Testis (tissue), 2 donors: ENCODE measurements at regions not wholly inside any gene's neighbourhood (a gene's known extent, or its start where the extent isn't known, plus 50 kb on each side); places are given as distances from the start of the nearest gene placed in this dataset.

Experiments used
- DNase-seq: peaks from one replicate; pipeline ENCODE4 v3.0.0-alpha.2; 2019
- H3K27ac ChIP-seq, 2 donors: fragments of 200-600 bp; sonication (generic); one replicate each; pipeline ENCODE4 v1.5.1; 2019
- H3K27me3 ChIP-seq: fragments of 200-600 bp; sonication (generic); one replicate; pipeline ENCODE4 v1.5.1; 2019
- H3K36me3 ChIP-seq: fragments of 200-600 bp; sonication (generic); one replicate; pipeline ENCODE4 v1.5.1; 2017; ENCODE audit warnings: low read depth; ENCODE audit errors: missing control alignments
- H3K4me1 ChIP-seq: fragments of 200-600 bp; sonication (generic); one replicate; pipeline ENCODE4 v1.5.1; 2019
- H3K4me3 ChIP-seq, 2 donors: fragments of 200-600 bp; sonication (generic); one replicate each; pipeline ENCODE4 v1.5.1; 2017 to 2019
- H3K9me3 ChIP-seq: fragments of 200-600 bp; sonication (generic); one replicate; pipeline ENCODE4 v1.5.1; 2017
- POLR2A ChIP-seq: fragments of 450-650 bp; IDR thresholded peaks from one replicate; pipeline ENCODE4 v1.6.1; 2017; ENCODE audit warnings: antibody characterized with exemption, mild to moderate bottlenecking, moderate library complexity
- WGBS, 2 donors: methylation state at CpG; one replicate each; pipeline ENCODE4 v1.1.5; 2018; 5-methylcytosine and 5-hydroxymethylcytosine counted together
- intact Hi-C: fragments of 100-400 bp; cut with DNase I; formaldehyde crosslinking; loops from one replicate; pipeline ENCODE4 v1.15.1; 2023; ENCODE audit warnings: low total_unique reads
- TF ChIP-seq, protein P1 (sequence below), 3 experiments: fragments of 450-650 bp in 2 of 3; fragments of 200-600 bp in 1 of 3; sonication (generic) in 1 of 3; IDR thresholded peaks; one replicate each; pipeline ENCODE4 v1.5.1; 2016 to 2019; ENCODE audit warnings: antibody characterized with exemption in 3 of 3, mild to moderate bottlenecking in 2 of 3, moderate library complexity in 1 of 3

DNA sequence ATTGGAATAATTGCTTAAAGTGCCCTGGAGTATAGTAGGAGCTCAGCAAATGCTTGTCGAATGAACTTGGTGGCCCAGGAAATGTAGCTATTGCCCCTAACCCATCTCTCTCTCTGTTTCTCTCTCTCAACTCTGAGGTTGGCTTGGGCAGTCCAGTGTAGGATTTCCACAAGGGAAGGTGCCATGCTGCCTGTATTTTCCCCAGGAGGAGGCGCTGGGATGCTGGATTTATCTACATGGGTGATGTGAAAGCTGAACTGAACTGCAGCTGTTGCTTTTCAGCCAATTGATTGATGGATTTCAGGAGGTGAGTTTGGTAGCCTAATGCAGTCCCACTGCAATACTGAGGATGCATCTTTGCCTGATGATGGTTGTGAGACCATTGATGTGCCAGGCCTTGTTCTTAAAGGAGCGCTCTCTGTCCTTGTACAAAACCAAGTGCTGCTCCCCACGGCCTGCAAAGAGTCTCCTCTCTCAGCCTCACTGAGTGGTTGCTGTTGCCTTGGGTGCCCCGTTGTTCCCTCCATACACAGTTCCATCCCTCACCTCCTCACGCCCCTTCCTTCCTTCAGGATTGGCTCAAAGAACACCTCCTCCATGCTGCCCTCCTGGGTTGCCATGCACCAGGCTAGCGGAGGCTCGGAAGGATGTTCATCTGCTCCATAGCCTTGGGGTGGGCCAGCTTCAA, 200.6 kb downstream of the GLRX3 start:
- no peaks in the 10 kb centered on the region for H3K27me3 ChIP-seq
- H3K4me3 ChIP-seq = no peak overlapping the region
- DNase-seq = peak; percentile 23
- WGBS, 2 donors = 74 to 79% methylated on average over 8 of the region's 8 CpGs
- intact Hi-C loops = no loop called here
- TF ChIP-seq, protein P1, sequence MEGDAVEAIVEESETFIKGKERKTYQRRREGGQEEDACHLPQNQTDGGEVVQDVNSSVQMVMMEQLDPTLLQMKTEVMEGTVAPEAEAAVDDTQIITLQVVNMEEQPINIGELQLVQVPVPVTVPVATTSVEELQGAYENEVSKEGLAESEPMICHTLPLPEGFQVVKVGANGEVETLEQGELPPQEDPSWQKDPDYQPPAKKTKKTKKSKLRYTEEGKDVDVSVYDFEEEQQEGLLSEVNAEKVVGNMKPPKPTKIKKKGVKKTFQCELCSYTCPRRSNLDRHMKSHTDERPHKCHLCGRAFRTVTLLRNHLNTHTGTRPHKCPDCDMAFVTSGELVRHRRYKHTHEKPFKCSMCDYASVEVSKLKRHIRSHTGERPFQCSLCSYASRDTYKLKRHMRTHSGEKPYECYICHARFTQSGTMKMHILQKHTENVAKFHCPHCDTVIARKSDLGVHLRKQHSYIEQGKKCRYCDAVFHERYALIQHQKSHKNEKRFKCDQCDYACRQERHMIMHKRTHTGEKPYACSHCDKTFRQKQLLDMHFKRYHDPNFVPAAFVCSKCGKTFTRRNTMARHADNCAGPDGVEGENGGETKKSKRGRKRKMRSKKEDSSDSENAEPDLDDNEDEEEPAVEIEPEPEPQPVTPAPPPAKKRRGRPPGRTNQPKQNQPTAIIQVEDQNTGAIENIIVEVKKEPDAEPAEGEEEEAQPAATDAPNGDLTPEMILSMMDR (IDR thresholded peaks at IDR 0.05) = no peak
- no peak for TF ChIP-seq POLR2A
- no peaks in the 10 kb centered on the region for H3K36me3 ChIP-seq
- no peaks in the 10 kb centered on the region for H3K4me1 ChIP-seq
- H3K9me3 ChIP-seq = no peaks in the 10 kb centered on the region
- no peak overlapping the region for H3K27ac ChIP-seq

DNA sequence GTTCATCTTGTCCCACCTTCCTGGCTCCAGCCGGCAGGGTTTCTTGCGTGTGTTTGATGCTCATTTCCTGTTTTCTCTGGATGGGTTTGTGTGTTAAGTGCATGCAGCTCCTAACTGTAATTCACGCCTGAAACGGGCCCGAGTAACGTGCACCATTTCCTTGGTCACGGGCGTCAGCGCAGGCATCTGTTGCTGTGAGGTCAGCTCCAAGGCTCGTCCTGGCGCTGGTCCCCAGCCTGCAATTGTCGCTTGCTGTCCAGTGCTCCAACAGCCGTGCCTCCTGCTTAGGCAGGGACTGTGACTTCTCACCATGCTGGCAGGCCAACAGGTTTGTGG, 201.1 kb downstream of the GLRX3 start:
- TF ChIP-seq, protein P1 (IDR thresholded peaks at IDR 0.05) = no peak
- no peak for TF ChIP-seq POLR2A
- 86 to 92% methylated on average over 13 of the region's 13 CpGs for WGBS, 2 donors
- no peaks in the 10 kb centered on the region for H3K9me3 ChIP-seq
- no peaks in the 10 kb centered on the region for H3K27me3 ChIP-seq
- no peaks in the 10 kb centered on the region for H3K4me1 ChIP-seq
- H3K36me3 ChIP-seq = no peaks in the 10 kb centered on the region
- H3K4me3 ChIP-seq = no peak overlapping the region
- DNase-seq = no peak
- intact Hi-C loops = no loop called here
- H3K27ac ChIP-seq = no peak overlapping the region

DNA sequence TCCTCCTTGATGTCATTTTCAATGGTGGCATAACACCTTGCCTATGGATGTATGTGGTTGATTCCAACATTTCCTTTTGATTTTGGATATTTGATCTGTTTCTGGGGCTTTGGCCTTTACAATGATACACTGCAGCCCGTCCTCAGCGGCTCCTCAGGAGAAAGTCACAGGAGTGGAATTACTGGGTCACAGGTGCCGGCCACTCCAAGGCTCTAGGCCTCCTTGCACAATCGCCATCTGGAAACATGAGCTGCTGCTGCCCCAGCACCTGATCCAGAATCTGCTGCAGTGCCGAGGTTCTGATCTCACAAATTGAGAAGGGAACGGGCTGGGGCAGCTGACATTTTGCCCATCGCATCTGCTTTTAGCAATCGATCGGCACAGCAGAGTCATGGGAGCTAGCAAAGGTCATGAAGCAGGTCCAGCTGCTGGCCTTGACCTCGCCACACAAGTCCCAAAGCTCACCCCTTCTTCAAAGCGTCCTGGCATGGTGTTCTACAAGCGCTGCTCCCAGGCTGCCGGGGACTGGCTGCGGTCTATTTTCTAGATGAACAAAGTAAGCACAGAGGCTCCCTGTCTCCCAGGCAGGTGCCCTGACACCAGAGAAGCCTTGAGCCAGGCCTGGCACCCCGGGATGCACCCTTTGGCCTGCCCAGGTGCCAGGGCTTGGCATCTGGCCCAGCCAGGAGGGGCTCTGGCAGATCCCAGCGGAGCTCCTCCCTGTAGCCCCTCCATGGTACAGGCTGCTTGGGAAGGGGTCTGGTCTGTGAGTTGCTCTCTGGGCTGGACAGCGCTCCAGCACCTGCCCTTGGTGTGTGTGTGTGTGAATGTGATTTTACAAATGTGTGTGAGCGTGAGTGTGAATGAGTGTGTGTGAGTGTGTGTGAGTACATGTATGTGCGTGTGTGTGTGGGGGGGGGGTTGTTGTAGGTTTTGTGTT, 201.8 kb downstream of the GLRX3 start:
- TF ChIP-seq, protein P1 (IDR thresholded peaks at IDR 0.05) = no peak
- TF ChIP-seq POLR2A = no peak
- intact Hi-C loops = no loop called here
- Histone ChIP-seq H3K4me3 (no peak overlapping the region), H3K27me3 (no peaks in the 10 kb centered on the region), H3K9me3 (no peaks in the 10 kb centered on the region), H3K36me3 (no peaks in the 10 kb centered on the region), H3K27ac (no peak overlapping the region), H3K4me1 (no peaks in the 10 kb centered on the region)
- 78 to 86% methylated on average over 14 to 17 of the region's 19 CpGs for WGBS, 2 donors
- DNase-seq = no peak

DNA sequence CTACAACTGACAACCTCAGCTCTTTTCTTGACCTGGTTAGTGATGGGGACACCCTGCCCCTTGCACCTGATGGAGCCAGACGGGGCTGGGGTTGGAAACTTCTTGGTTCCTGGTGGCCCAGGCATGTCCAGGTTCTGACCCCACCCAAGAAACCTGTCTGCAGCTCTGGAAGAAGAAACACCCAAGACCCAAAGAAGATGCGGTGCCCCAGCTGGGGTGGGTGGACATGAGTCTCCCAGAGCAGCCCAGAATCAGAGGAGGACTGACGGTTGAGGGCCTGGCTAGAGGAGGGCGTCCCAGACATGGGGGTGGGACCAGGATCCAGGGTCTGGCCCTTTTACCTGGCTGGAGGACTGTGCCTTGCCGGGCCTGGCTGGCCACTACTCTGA, 202.4 kb downstream of the GLRX3 start:
- Histone ChIP-seq H3K27me3 (no peaks in the 10 kb centered on the region), H3K9me3 (no peaks in the 10 kb centered on the region), H3K4me1 (no peaks in the 10 kb centered on the region), H3K36me3 (no peaks in the 10 kb centered on the region), H3K27ac (no peak overlapping the region), H3K4me3 (no peak overlapping the region)
- WGBS, 2 donors = 80 to 89% methylated on average over 1 to 5 of the region's 5 CpGs
- TF ChIP-seq POLR2A = no peak
- TF ChIP-seq, protein P1 (IDR thresholded peaks at IDR 0.05) = no peak
- DNase-seq = no peak
- intact Hi-C loops = no loop called here
